Caco-2 (cell line): ENCODE measurements at regions not wholly inside any gene's neighbourhood (a gene's known extent, or its start where the extent isn't known, plus 50 kb on each side); places are given as distances from the start of the nearest gene placed in this dataset.

Experiments
- BruUV-seq: library from RNA; stranded (reverse); fragments of 400-500 nt; replicated peaks from 2 replicates; lab custom pipeline; 2021; lab: Mats Ljungman, UMichigan
- CTCF ChIA-PET: fragments of 300-600 bp; sonication (Branson Sonifier 250); formaldehyde crosslinking; loops from one replicate; lab custom pipeline; 2022; ENCODE audit warnings: antibody characterized with exemption; lab: Charles Lee
- POLR2A ChIA-PET: fragments of 300-600 bp; sonication (Branson Sonifier 250); formaldehyde crosslinking; loops from one replicate; lab custom pipeline; 2022; ENCODE audit warnings: antibody characterized with exemption; lab: Charles Lee
- DNase-seq, 2 experiments: peaks; one replicate each; pipeline versions ENCODE4 v3.0.0 to v3.0.0-alpha.2; 2020 to 2022
- H3K27me3 ChIP-seq: replicated peaks from 2 replicates; pipeline ENCODE4 v1.6.0; 2011; ENCODE audit warnings: low read length; ENCODE audit not compliant: control insufficient read depth, insufficient read depth
- H3K36me3 ChIP-seq: 2 replicates; pipeline ENCODE4 v1.5.1; 2011; ENCODE audit warnings: low read length; ENCODE audit not compliant: control insufficient read depth, insufficient read depth
- H3K4me1 ChIP-seq: fragments of 250-450 bp; sonication (Bioruptor Pico); 2 replicates; pipeline ENCODE4 v1.5.1; 2020; ENCODE audit warnings: mild to moderate bottlenecking
- H3K4me3 ChIP-seq: 2 replicates; pipeline ENCODE4 v1.5.1; 2011; ENCODE audit warnings: low read depth, mild to moderate bottlenecking, control low read depth, low read length
- H3K9me3 ChIP-seq: fragments of 250-450 bp; sonication (Bioruptor Pico); 2 replicates; pipeline ENCODE4 v1.5.1; 2020; ENCODE audit warnings: mild to moderate bottlenecking, moderate library complexity
- H3K27ac Mint-ChIP-seq: one replicate; pipeline ENCODE4 v1.8.0; 2022; ENCODE audit warnings: mixed read lengths; ENCODE audit not compliant: unreplicated experiment
- H3K27me3 Mint-ChIP-seq: one replicate; pipeline ENCODE4 v1.8.0; 2022; ENCODE audit warnings: mixed read lengths; ENCODE audit not compliant: insufficient read depth, unreplicated experiment
- H3K36me3 Mint-ChIP-seq: one replicate; pipeline ENCODE4 v1.8.0; 2022; ENCODE audit warnings: mild to moderate bottlenecking, mixed read lengths; ENCODE audit not compliant: insufficient read depth, unreplicated experiment
- H3K4me1 Mint-ChIP-seq: one replicate; pipeline ENCODE4 v1.8.0; 2022; ENCODE audit warnings: low read depth, mixed read lengths; ENCODE audit not compliant: unreplicated experiment
- H3K4me3 Mint-ChIP-seq: one replicate; pipeline ENCODE4 v1.8.0; 2022; ENCODE audit warnings: mild to moderate bottlenecking, moderate library complexity, mixed read lengths; ENCODE audit not compliant: unreplicated experiment
- H3K9me3 Mint-ChIP-seq: one replicate; pipeline ENCODE4 v1.8.0; 2022; ENCODE audit warnings: mixed read lengths; ENCODE audit not compliant: unreplicated experiment
- intact Hi-C: fragments of 100-400 bp; cut with micrococcal nuclease; formaldehyde crosslinking; loops from one replicate; pipeline ENCODE4 v1.10.0; 2022; ENCODE audit not compliant: unreplicated experiment
- TF ChIP-seq, protein P1 (sequence below), 2 experiments: fragments of 200-600 bp in 1 of 2; IDR thresholded peaks; 1 replicate in 1 of 2; 2 replicates in 1 of 2; pipeline versions ENCODE4 v1.5.1 to v1.8.0; 2011 to 2022; ENCODE audit warnings: antibody characterized with exemption in 1 of 2, control low read depth in 1 of 2, inconsistent platforms in 1 of 2, low read depth in 1 of 2, low read length in 1 of 2, mild to moderate bottlenecking in 1 of 2, moderate library complexity in 1 of 2; ENCODE audit not compliant: insufficient read depth in 1 of 2, severe bottlenecking in 1 of 2, unreplicated experiment in 1 of 2

DNA sequence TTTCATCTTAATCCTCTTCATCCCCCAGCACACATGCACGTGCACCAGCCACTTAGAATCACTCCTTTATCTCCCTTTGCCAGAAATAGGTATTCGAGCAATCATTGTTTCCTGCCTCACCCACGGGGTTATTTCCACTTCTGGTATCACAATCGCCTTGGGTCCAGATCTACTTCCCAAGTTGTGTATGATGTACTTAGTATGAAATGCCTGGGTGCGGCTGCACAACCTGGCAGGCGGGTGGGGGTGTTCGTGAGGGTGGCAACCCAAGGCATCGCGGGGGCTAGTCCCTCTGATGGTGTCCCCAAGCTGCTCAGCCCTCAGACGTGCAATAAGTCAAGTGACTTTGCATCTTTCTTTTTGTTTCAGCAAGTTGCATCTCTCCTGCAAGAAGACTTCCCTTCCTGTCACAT is 475.6 kb downstream of the MIAT start:
- no TSS peak for BruUV-seq
- no peak overlapping the region for H3K4me3 ChIP-seq
- no peaks in the 10 kb centered on the region for H3K36me3 Mint-ChIP-seq
- H3K27me3 ChIP-seq = no peaks in the 10 kb centered on the region
- intact Hi-C loops = no loop called here
- DNase-seq = no peak
- H3K4me1 Mint-ChIP-seq = peaks cover 14% of the 10 kb centered on the region
- no peaks in the 10 kb centered on the region for H3K27me3 Mint-ChIP-seq
- TF ChIP-seq, protein P1, sequence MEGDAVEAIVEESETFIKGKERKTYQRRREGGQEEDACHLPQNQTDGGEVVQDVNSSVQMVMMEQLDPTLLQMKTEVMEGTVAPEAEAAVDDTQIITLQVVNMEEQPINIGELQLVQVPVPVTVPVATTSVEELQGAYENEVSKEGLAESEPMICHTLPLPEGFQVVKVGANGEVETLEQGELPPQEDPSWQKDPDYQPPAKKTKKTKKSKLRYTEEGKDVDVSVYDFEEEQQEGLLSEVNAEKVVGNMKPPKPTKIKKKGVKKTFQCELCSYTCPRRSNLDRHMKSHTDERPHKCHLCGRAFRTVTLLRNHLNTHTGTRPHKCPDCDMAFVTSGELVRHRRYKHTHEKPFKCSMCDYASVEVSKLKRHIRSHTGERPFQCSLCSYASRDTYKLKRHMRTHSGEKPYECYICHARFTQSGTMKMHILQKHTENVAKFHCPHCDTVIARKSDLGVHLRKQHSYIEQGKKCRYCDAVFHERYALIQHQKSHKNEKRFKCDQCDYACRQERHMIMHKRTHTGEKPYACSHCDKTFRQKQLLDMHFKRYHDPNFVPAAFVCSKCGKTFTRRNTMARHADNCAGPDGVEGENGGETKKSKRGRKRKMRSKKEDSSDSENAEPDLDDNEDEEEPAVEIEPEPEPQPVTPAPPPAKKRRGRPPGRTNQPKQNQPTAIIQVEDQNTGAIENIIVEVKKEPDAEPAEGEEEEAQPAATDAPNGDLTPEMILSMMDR (IDR thresholded peaks at IDR 0.05; ENCODE audit: insufficient read depth in 1 of 2, low read depth in 1 of 2, low read length in 1 of 2, severe bottlenecking in 1 of 2, unreplicated experiment in 1 of 2) = no peak
- no peak overlapping the region for H3K27ac Mint-ChIP-seq
- CTCF ChIA-PET = no interaction called here
- H3K4me3 Mint-ChIP-seq = no peak overlapping the region
- no peaks in the 10 kb centered on the region for H3K36me3 ChIP-seq
- no peaks in the 10 kb centered on the region for H3K9me3 Mint-ChIP-seq
- POLR2A ChIA-PET = no interaction called here
- peaks cover 34% of the 10 kb centered on the region for H3K4me1 ChIP-seq
- H3K9me3 ChIP-seq = no peaks in the 10 kb centered on the region

DNA sequence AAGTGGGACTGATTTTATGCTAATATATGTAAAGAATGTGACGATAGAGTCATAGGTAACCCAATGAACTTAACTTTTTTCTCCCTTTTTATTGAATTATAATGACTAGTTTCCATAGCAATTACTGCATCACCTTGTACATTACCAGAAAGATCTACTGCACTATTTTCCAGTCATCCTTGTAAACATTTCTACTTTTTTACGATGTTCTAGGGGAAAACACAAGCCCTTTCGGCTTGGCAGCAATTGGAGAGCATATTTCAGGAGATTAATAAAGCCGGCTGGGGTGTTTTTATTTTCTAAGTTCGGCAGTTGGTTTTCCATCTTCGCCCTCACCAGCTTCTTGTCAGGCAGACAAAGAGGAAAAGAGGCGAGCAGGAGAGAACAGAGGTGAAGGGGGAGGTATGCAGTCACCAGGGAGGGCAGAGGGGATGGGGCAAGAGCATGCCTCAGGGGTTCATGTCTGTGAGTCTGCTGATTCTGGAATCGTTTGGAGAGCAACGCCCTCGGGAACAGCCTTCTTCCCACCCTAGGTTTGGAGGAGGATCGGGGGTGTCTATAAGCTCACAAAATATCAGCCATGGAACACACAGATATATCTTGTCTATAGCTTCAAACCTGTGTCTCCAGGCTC is 476.4 kb downstream of the MIAT start:
- no TSS peak for BruUV-seq

DNA sequence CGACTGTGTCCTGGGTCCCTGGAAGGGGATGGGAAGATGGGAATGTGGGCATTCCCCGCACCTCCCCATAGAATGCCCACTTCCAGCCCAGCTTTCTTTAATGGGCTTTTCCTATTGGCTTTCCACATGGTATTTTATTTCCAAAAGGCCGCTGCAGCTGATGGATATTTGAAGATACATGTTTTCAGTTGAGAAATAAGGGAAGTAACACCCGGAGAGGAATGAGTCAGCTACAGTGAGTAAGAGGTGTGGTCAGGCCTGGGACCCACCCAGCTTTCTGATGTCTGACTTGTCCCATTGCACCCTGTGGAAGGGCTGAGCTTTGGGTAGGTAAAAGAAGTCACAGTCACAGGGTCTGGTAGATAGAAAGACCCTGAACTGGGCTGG is 476.9 kb downstream of the MIAT start:
- Mint-ChIP-seq H3K4me1 (peaks cover 14% of the 10 kb centered on the region), H3K36me3 (no peaks in the 10 kb centered on the region), H3K27ac (no peak overlapping the region), H3K9me3 (no peaks in the 10 kb centered on the region), H3K27me3 (no peaks in the 10 kb centered on the region), H3K4me3 (no peak overlapping the region)
- intact Hi-C loops = no loop called here
- H3K27me3 ChIP-seq = no peaks in the 10 kb centered on the region
- TF ChIP-seq, protein P1 (IDR thresholded peaks at IDR 0.05; ENCODE audit: insufficient read depth in 1 of 2, low read depth in 1 of 2, low read length in 1 of 2, severe bottlenecking in 1 of 2, unreplicated experiment in 1 of 2) = no peak
- H3K4me1 ChIP-seq = peaks cover 34% of the 10 kb centered on the region
- no peak overlapping the region for H3K4me3 ChIP-seq
- CTCF ChIA-PET = no interaction called here
- H3K9me3 ChIP-seq = no peaks in the 10 kb centered on the region
- no peaks in the 10 kb centered on the region for H3K36me3 ChIP-seq
- POLR2A ChIA-PET = no interaction called here
- BruUV-seq = no TSS peak
- DNase-seq = no peak

More for the DNA sequence above, 476.4 kb downstream of the MIAT start:
- no peaks in the 10 kb centered on the region for H3K9me3 ChIP-seq
- Mint-ChIP-seq H3K9me3 (no peaks in the 10 kb centered on the region), H3K4me3 (no peak overlapping the region), H3K27ac (no peak overlapping the region), H3K4me1 (peaks cover 14% of the 10 kb centered on the region), H3K27me3 (no peaks in the 10 kb centered on the region), H3K36me3 (no peaks in the 10 kb centered on the region)
- H3K36me3 ChIP-seq = no peaks in the 10 kb centered on the region
- intact Hi-C loops = no loop called here
- H3K4me1 ChIP-seq = peaks cover 34% of the 10 kb centered on the region
- ChIA-PET POLR2A (no interaction called here), CTCF (no interaction called here)
- TF ChIP-seq, protein P1 (IDR thresholded peaks at IDR 0.05; ENCODE audit: insufficient read depth in 1 of 2, low read depth in 1 of 2, low read length in 1 of 2, severe bottlenecking in 1 of 2, unreplicated experiment in 1 of 2) = no peak
- H3K27me3 ChIP-seq = no peaks in the 10 kb centered on the region
- DNase-seq = no peak
- no peak overlapping the region for H3K4me3 ChIP-seq
